NCI-H748 treated with DMSO at 0.1 percent for 48 hours (cell line): ENCODE measurements at regions not wholly inside any gene's neighbourhood (a gene's known extent, or its start where the extent isn't known, plus 50 kb on each side); places are given as distances from the start of the nearest gene placed in this dataset.
A peak's percentile ranks its signal among the peaks of the same experiment; 100 is the strongest.

Experiments used
- DNase-seq: peaks from one replicate; lab custom pipeline; 2025; lab: John Stamatoyannopoulos, UW

DNA sequence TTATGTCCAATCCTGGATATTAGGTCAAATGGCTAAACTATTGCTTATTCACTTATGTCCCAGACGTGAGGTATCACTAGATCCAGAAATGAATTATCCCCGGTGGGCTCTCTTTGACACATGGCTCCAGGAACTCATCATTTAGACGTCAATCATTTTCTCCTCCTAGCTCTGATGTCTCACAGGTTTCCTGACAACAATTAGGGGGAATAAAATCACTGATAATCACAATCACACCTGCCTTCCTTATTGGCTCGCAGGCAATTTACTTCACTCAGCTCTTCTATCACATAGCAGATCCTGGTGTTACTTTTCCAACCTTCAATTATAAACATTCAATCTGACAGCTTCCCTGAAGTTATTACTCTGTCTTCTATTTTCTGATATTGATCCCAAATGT lies 634.0 kb upstream of the TENM4 start:
- no peak for DNase-seq

DNA sequence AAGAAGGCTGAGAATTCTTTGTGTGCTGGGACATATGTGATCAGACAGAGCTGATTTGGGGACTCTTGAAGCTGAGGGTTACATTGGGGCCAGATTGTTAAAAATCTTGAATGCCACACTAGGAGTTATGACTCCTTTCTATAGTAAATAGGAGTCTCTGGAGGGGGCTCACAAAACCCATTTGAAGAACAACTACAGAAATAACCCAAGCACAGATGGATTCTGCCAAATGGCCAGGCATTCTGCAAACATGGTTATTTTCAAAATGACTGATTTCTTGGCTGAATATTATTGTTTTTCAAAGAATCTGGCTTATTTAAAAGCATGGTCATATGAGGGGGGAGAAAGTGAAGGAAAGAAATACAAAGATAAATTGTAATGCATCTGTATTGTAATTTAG lies 625.5 kb upstream of the TENM4 start:
- no peak for DNase-seq

DNA sequence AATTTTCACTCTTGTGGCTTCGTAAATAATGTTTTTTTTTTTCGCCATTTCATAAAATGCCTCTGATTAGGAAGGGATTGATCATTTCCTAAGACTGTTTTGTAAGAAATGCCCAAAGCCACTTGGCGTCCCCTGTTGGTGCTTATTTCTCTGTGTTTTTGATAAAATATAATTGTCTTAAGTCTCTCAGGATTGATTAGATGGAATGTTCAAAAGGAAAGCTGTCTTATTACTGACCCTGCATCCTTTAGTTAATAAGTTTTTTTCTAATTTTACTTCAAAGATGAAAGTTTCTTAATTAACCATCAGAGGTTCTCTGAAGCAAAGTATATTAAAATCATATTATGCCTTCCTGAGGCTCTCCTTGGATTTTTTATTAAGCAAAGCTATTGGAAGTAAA lies 624.3 kb upstream of the TENM4 start:
- no peak for DNase-seq

DNA sequence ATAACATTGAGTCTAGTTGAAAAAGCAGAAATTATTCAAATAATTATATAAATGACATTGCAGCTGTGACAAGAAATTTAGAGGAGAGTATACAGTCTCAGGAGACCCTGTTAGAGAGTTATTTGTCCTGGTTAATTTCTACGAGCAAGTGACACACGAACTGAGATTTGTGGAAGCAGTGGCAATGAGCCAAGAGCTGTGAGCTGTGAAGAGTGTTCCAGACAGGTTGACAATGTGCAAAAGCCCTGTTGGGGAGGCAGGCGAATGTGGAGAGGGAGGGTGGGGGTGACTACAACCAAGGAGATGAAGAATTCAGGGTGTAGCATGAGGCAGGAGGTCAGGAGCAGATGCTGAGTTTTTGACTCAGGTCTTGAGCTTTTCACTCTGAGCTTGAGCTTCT lies 620.2 kb upstream of the TENM4 start:
- DNase-seq = no peak

DNA sequence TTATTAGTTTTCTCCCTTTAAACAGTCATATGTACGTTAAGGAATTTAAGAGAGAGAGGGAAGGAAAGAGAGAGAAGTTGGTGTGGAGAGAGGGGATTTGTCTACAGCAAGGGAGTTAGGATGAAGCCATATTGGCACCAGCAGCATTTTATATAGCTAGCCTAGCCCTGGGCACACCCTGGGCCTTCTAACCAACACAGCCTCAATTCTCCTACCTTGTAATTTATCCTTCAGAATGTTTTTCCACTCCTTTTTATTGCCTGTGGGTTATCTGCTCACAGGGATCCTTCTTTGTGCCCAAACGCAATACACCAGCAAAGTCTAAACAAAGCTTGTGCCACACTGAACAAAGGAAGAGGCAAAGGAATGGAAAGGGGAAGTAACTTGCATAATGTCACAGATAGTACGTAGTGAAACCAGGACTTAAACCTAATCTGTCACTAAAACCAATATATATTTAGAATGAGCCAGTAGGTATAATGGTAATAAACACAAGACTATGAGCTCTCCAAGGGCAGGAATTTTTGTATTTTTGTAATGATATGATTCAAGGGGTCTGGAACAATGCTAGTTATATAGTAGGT lies 613.8 kb upstream of the TENM4 start:
- DNase-seq = no peak

DNA sequence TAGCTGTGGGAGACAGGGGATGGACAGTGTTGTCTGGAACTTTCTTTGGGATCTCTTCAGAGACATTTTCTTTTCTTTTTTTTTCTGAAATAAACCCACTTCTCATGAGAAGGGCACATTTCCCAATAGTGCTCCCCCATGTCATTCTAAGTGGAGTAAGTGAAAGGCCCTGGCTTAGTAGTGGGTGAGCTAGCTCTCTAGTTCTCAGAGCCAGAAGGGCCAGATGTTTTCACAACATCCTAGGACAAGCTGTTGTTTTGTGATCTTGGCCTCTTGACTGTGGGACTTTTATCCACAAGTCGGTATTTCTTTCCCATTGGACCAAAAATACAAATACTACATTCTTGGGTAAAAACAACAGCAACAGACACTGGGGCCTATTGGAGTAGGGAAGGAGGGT lies 607.7 kb upstream of the TENM4 start:
- DNase-seq = no peak

DNA sequence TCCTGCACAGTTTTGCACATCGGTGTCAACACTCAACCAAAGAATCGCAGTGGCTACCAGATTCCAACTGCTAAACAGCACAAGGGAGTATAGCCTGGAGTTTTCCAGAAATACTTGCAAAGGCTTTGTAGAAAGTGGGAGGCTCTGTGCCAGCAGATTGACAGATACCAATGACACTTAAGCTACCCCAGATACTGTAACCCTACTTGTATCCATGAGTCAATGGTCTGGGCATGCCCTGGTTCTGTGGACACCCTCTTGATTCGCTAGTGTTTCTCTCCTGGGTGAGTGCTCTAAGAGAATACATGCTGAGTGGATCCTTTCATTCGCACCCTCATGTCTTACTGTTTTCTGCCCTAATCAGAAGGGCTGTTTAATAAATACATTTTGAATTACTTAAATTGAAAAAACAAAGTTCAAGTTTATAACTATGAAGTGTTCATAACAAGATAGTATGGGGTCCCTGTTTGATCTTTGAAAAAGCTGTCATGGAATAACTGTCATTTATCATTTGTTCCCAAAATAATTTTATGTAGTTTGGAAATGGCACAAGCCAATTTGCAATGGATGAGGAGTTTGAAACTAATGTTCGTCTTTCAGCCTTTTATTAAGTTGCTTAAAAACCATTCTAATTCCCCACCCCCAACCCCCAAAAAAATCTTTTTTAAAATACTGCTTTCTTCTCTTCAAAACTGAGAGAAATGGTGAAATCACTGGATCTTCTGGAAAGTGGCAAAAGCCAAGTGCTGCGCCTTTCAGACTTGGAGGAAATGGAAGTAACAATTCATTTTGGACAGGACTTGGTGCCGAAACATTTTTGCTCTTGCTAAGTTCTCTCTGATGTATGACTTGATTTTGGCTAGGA lies 600.5 kb upstream of the TENM4 start:
- DNase-seq = no peak

DNA sequence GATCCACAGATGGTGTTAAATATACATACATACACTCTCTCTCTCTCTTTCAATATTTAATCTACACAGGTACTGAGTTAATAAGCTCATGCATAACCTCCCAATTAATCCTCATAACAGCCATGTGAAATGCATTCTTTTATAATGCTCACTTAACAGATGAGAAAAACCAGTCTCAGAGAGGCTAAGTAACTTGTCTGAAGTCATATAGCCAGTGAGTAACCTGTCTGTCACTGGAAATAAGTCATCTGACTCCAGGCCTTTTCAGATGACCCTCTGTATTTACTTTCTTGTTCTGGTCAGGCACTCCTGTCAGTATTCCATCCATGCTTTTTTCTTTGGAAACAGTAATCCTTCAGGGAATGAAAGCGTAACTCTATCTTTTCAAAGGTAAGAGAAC lies 594.0 kb upstream of the TENM4 start:
- DNase-seq = no peak

DNA sequence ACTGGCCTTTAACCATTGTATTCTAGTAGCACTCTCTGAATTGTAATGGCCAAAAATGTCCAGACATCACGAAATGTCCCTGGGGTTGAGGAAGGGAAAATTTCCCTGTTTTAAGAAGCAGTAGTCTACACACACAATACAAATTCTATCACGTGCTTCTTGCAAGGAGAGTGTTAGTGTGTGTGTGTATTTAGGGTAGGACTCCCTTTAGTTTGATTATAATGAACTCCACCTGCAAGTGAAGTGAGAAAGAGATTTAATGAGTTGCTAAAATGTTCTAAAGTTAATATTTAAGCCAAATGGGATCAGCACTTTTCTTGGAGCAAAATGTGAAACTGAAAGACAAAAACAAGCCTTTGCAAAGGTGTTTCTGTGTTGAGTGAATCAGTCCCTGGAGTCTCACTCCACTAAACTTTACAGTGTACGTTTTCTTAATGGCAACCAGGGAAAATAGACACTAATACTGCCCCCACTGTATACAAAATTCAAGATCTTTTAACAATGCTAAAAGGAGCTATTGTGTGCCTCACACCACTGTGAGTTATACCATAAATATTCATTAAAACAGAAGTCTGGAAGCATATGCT lies 590.3 kb upstream of the TENM4 start:
- DNase-seq = no peak

DNA sequence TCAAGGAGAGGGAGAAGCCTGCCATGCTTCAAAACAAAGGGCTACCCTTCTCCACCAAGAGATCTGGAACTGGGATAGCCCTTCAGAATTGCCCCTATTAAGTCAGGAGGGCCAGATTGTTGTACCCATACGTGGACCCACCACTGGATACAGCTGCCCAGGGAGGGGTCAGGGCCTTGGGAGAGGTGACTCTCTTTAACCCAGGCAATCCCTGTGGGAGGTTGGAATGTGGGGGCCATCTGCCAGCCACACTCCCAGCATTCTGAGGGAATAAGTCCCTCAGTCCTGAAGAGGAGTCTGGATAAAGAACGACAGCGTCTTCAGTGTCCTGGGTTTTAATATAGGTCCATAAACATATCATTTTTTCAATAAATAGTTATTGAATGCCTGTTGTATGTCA lies 588.2 kb upstream of the TENM4 start:
- DNase-seq = no peak

DNA sequence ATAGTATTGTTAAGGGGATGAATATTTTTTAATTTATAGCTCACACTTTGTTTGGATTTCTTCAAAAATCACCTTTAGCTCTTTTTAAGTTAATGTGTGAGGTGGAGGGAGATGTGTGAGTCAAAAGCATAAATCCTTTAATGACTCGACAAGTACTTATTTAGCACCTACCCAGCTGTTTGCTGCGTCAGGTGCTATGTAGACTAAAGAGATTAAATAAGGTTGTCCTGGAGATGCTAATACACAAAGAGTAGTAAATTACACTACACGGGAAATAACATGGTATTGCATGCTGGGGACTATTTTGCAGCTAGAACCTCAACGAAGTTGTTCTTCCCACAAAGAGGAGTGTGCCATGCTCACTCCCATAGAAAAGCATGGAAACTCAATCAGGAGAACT lies 583.3 kb upstream of the TENM4 start:
- no peak for DNase-seq

DNA sequence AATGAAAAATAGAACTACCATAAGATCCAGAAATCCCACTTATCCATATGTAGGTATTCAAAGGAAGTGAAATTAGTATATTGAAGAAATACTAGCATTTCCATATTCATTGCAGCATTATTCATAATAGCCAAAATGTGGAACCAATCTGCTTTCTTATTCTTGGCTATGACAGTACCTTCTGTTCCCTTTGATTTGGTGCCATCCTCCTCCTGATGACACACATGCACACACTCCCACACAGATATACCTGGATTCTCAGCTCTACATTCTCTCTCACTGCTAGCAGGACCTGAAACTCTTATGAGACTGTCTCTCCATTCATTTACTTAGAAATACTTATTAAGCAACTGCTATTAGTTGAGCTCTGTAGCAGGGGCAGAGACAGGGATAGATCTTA lies 582.6 kb upstream of the TENM4 start:
- DNase-seq = no peak

DNA sequence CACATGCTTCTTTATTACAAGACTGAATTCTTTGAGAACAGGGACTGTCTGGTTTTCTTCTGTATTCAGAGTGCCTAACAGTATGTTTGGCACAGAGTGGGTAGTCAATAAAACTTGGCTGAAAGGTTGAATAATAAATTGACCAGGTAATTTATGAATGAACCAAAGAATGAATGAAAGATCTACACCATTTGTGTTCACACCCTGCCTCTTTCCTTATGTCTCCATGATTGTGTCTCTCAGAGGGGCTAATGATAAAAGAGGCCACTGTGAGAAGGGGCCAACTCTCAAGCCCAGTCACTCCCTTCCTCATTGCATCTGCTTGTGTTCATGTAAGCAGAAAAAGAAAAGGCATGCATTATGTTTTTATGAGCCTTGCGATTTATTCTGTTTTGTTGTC lies 569.7 kb upstream of the TENM4 start:
- no peak for DNase-seq

DNA sequence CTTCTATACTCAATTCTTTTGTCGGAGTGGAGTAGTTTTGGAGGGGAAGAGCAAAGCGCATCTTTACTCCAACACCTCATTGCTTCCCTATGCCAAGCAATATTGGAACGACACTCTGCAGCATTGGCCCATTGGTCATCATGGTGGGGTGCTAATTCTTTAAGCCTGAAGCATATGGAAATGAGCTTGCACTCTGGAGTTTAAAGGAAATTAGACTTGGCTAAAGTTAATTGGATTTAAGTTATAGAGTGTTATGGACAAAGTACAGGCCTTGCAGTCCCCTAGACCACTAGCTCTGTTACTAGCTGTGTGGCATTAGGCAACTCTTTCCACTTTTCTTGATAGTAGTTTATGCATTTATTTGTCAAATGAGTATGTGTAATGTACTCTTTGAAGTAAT lies 568.3 kb upstream of the TENM4 start:
- DNase-seq = no peak

DNA sequence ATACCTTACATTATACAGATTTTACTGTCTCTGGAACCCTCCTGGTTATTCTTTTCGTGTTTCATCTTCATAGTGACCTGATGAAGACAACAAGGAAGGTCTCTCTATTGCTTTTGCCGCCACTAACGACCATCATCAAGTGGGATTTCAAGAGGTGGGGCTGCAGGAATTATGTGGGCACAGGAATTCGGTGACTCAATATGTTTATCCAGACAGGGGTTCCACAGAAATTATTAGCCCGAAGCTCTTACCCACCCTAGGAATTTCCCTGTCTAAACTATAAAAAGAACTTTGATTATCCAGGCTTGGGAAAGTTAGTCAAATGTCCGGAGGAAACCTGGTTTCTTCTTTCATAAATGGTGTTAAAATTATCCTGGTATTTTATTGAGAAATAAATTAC lies 566.8 kb upstream of the TENM4 start:
- no peak for DNase-seq

DNA sequence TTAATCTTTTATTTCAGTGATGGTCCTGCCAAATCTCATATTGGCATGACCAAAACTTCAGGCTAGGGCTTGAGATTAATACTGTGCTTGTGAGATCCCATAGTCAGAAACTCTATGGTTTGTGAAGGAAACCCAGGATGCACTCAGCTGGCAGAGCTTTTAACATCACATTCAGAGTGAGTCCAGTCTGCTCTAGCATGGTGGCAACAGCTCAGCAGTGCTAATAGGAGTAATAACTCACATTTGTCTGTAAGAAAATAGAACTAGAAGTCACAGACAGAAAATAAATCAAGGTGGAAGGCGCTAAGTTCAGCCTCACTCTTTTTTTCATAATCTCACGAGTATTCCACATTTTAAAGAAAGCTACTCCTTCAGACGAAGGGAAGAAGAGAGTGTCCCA lies 549.3 kb upstream of the TENM4 start:
- no peak for DNase-seq

DNA sequence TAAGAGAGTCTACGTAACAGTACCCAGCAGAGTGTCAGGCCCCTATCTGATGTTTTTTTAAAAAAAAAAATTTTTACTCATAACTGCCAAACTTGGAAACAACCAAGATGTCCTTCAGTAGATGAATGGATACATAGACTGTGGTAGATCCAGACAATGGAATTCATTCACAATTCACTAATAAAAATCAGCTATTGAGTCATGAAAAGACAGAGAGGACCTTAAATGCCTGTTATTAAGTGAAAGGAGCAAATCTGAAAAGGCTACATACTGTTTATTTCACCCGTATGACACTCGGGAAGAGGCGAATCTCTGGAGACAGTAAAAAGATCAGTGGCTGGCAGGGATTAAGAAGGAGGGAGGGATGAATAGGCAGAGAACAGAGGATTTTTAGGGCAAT lies 541.4 kb upstream of the TENM4 start:
- DNase-seq = no peak

DNA sequence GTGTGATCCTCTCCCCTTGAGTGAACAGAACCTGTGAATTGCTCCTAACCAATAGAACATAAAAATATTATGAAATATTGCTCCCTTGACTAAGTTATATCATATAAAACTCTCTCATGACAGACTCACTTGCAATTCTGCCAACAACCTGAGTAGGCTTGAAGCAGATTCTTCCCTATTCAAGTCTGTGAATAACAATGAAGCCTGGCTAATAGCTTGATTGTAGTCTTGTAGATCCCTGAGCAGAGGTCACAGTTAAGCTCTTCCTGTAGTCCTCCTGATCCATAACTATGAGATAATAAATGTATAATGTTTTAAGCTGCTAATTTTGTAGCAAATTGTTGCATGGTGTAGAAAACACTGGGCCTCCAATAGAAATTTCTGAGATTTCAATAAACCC lies 540.1 kb upstream of the TENM4 start:
- DNase-seq = no peak

DNA sequence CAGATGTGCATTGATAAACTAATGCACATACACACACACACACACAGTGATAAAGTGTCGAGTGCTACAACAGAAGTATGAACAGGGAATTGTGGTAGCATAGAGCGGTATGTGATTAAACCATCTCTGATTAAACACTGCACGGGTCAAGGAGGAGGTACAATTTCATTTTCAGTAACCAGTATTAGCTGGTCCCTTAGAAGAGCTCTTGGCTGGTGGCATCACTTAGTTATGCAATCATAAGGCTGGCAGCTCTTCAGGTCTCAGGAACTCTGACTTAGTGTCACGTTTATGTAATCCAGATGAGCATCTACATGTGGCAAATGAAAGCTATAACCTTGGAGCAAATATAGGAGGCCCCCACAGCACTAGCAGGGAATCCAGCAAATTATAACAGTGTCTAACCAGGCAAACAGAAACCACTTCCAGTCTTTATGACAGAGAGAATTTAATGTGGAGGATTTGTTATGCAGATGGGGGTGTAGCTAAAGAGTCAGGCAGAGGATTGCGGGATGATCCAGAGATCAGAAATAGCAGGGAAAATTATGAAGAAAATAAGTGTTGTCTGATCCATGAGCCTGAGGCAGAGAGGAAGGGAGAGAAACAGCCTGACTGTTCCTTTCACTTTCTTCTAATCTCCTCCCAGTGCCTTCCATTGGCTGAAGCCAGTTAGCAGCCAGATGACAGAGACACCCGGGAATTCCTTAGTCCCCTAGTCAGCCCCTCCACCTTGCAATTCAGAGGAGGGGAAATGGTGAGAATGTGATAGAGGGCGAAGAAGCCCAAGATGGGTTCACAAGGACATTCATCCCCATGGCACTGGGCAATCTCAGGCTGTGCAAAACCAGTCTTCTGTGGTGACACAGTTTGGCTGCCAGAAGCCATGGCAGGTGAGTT lies 533.1 kb upstream of the TENM4 start:
- DNase-seq = no peak

DNA sequence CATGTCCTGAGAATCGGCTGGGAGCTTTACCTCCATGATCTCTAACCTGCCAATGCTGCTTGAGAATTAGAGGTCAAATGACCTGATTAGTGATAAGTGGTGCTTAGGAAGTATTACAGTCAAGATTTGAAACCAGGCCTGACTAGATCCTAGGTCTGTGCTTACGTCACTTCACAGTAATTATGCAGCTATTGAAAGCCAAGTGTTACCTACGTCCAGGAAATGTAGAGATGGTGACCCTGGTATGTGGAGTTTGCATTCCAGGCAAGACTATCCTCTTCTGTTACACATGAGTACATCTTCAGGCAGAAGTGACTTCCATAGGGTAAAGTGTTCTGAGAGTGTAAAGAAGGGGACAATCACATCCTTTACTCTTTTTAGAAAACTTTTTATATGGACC lies 530.4 kb upstream of the TENM4 start:
- no peak for DNase-seq

DNA sequence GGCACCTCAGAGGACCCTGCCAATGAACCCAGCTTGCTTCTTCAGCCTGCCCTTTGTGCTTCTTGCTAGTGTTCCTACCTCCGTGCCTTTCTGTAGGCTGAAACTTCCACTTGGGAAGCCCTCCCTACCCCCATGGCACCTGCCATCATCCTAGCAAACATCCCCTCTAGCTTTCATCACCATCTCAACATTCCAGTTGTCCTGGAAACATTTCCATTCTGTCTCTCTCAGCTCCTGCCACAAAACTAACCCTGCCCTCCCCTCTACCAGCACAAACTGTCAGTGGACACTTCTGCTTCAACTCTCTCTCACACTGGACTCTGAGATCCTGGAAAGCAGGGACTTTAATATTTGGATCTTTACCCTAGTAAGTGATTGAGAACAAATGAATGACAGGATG lies 525.8 kb upstream of the TENM4 start:
- DNase-seq = no peak

DNA sequence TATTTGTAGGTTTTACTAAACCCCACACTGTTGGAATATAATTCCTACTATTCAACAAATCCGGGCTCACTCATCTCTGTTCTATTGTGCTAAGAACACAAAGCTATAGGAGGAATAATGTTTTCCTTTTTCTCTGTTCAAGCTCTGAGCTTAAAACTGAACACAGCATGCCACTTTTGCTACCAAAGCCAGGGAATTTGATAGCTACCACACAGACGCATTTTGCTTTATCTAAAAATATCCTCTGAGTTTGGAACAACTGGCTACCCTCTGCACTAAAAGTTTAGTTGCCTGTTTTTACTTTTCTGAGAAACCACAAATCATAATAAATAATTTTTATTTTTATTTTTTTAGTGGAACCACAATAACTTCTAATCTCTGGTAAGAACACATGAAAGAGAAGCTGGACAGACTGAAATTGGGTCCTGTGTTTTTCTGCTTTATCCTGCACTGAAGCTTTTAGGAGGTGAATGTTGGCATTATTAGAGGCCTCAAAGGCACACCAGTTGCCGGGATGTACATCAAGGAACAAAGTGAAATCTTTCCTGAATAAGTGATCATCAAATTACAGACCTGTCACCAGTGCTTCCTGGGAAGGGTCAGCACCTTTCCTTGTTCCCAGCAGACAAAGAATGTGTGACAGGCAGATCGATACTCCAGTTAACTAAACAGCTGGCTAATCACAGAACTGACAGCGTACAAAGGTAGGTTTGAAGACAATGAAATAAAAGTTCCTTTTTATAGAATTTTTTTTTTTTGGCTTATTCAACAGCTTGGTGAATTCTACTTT lies 523.2 kb upstream of the TENM4 start:
- peak; percentile 31 for DNase-seq
